ENCODE measurements at regions not wholly inside any gene's neighbourhood (a gene's known extent, or its start where the extent isn't known, plus 50 kb on each side); places are given as distances from the start of the nearest gene placed in this dataset.

- WGBS, 2 experiments (ENCODE audit: low coverage in 1 of 2, low lambda C conversion rate in 2 of 2, missing lambda C conversion rate in 2 of 2): 82 to 84% methylated on average over 10 of the region's 10 CpGs
- TF ChIP-seq EZH2 (IDR thresholded peaks at IDR 0.05; ENCODE audit: insufficient read depth, poor library complexity, severe bottlenecking): no peak
- no peak for TF ChIP-seq EZH2phosphoT487 (IDR thresholded peaks at IDR 0.05; ENCODE audit: insufficient read depth, low read depth)
- H3K4me3 ChIP-seq: no peak overlapping the region
- H3K9me2 ChIP-seq (ENCODE audit: insufficient read depth): no peaks in the 10 kb centered on the region
- H3K36me3 ChIP-seq (ENCODE audit: low read depth): no peaks in the 10 kb centered on the region
- H3K9ac ChIP-seq: no peak overlapping the region
- H3K79me2 ChIP-seq (ENCODE audit: insufficient read depth): no peaks in the 10 kb centered on the region
- no peak overlapping the region for H3K27ac ChIP-seq
- no peaks in the 10 kb centered on the region for H3K27me3 ChIP-seq (replicated peaks; ENCODE audit: insufficient read depth)
- in situ Hi-C loops (cut with MboI): no loop called here
- no peak for DNase-seq
- H3K4me2 ChIP-seq (ENCODE audit: unreplicated experiment): no peak overlapping the region
- no peaks in the 10 kb centered on the region for H3K9me3 ChIP-seq (ENCODE audit: low read depth)
- no peaks in the 10 kb centered on the region for H4K20me1 ChIP-seq (ENCODE audit: insufficient read depth)
- H3F3A ChIP-seq (ENCODE audit: insufficient read depth): 0 out of 2 replicates have a peak, but pooled peaks cover 6% of the 10 kb centered on the region
- no peak overlapping the region for H2AFZ ChIP-seq
- H3K4me1 ChIP-seq (ENCODE audit: insufficient read depth): 0 out of 2 replicates have a peak, but pooled peaks cover 7% of the 10 kb centered on the region
These were observed 378.5 kb upstream of the ID2 start for GRCh38 chr2:8303322-8303832.

GRCh38 chr2:8304821-8305766 lies 376.8 kb upstream of the ID2 start:
- H3K9me3 ChIP-seq (ENCODE audit: low read depth): no peaks in the 10 kb centered on the region
- 0 out of 2 replicates have a peak, but pooled peaks cover 7% of the 10 kb centered on the region for H3K4me1 ChIP-seq (ENCODE audit: insufficient read depth)
- no peak overlapping the region for H3K4me3 ChIP-seq
- no peaks in the 10 kb centered on the region for H3K79me2 ChIP-seq (ENCODE audit: insufficient read depth)
- no peak for TF ChIP-seq EZH2phosphoT487 (IDR thresholded peaks at IDR 0.05; ENCODE audit: insufficient read depth, low read depth)
- no peak for TF ChIP-seq EZH2 (IDR thresholded peaks at IDR 0.05; ENCODE audit: insufficient read depth, poor library complexity, severe bottlenecking)
- no peaks in the 10 kb centered on the region for H3K9me2 ChIP-seq (ENCODE audit: insufficient read depth)
- in situ Hi-C loops (cut with MboI): no loop called here
- no peak overlapping the region for H3K27ac ChIP-seq
- H3K36me3 ChIP-seq (ENCODE audit: low read depth): no peaks in the 10 kb centered on the region
- no peaks in the 10 kb centered on the region for H3K27me3 ChIP-seq (replicated peaks; ENCODE audit: insufficient read depth)
- DNase-seq: no peak
- 0 out of 2 replicates have a peak, but pooled peaks cover 6% of the 10 kb centered on the region for H3F3A ChIP-seq (ENCODE audit: insufficient read depth)
- no peak overlapping the region for H2AFZ ChIP-seq
- H3K9ac ChIP-seq: no peak overlapping the region
- H3K4me2 ChIP-seq (ENCODE audit: unreplicated experiment): no peak overlapping the region
- WGBS, 2 experiments (ENCODE audit: low coverage in 1 of 2, low lambda C conversion rate in 2 of 2, missing lambda C conversion rate in 2 of 2): 92% methylated on average over 18 of the region's 18 CpGs
- no peaks in the 10 kb centered on the region for H4K20me1 ChIP-seq (ENCODE audit: insufficient read depth)

- TF ChIP-seq EZH2 (IDR thresholded peaks at IDR 0.05; ENCODE audit: insufficient read depth, poor library complexity, severe bottlenecking) (no peak), EZH2phosphoT487 (IDR thresholded peaks at IDR 0.05; ENCODE audit: insufficient read depth, low read depth) (no peak)
These were observed 375.1 kb upstream of the ID2 start for GRCh38 chr2:8306530-8307351.

GRCh38 chr2:8307606-8308180 lies 374.2 kb upstream of the ID2 start:
- Histone ChIP-seq H3K27me3 (replicated peaks; ENCODE audit: insufficient read depth) (no peaks in the 10 kb centered on the region), H3K4me1 (ENCODE audit: insufficient read depth) (no peaks in the 10 kb centered on the region), H2AFZ (no peak overlapping the region), H3K4me2 (ENCODE audit: unreplicated experiment) (no peak overlapping the region), H3K9me3 (ENCODE audit: low read depth) (no peaks in the 10 kb centered on the region), H3K79me2 (ENCODE audit: insufficient read depth) (no peaks in the 10 kb centered on the region), H3K4me3 (no peak overlapping the region), H3K9ac (no peak overlapping the region), H3K36me3 (ENCODE audit: low read depth) (no peaks in the 10 kb centered on the region), H3F3A (ENCODE audit: insufficient read depth) (no peaks in the 10 kb centered on the region), H4K20me1 (ENCODE audit: insufficient read depth) (no peaks in the 10 kb centered on the region), H3K27ac (no peak overlapping the region), H3K9me2 (ENCODE audit: insufficient read depth) (no peaks in the 10 kb centered on the region)
- in situ Hi-C loops (cut with MboI): no loop called here
- TF ChIP-seq EZH2phosphoT487 (IDR thresholded peaks at IDR 0.05; ENCODE audit: insufficient read depth, low read depth) (no peak), EZH2 (IDR thresholded peaks at IDR 0.05; ENCODE audit: insufficient read depth, poor library complexity, severe bottlenecking) (no peak)
- DNase-seq: peak; percentile 28
- WGBS, 2 experiments (ENCODE audit: low coverage in 1 of 2, low lambda C conversion rate in 2 of 2, missing lambda C conversion rate in 2 of 2): 88 to 93% methylated on average over 7 of the region's 7 CpGs

More at GRCh38 chr2:8306530-8307351, 375.1 kb upstream of the ID2 start:
- no peak overlapping the region for H3K9ac ChIP-seq
- H3F3A ChIP-seq (ENCODE audit: insufficient read depth): 0 out of 2 replicates have a peak, but pooled peaks cover 2% of the 10 kb centered on the region
- no peak overlapping the region for H3K27ac ChIP-seq
- no peaks in the 10 kb centered on the region for H3K36me3 ChIP-seq (ENCODE audit: low read depth)
- no peak overlapping the region for H2AFZ ChIP-seq
- H3K4me2 ChIP-seq (ENCODE audit: unreplicated experiment): no peak overlapping the region
- 0 out of 2 replicates have a peak, but pooled peaks cover 6% of the 10 kb centered on the region for H3K4me1 ChIP-seq (ENCODE audit: insufficient read depth)
- H3K9me3 ChIP-seq (ENCODE audit: low read depth): no peaks in the 10 kb centered on the region
- no peaks in the 10 kb centered on the region for H3K79me2 ChIP-seq (ENCODE audit: insufficient read depth)
- 73 to 77% methylated on average over 7 of the region's 7 CpGs for WGBS, 2 experiments (ENCODE audit: low coverage in 1 of 2, low lambda C conversion rate in 2 of 2, missing lambda C conversion rate in 2 of 2)
- in situ Hi-C loops (cut with MboI): no loop called here
- H3K9me2 ChIP-seq (ENCODE audit: insufficient read depth): no peaks in the 10 kb centered on the region
- peak; percentile 23 for DNase-seq
- H4K20me1 ChIP-seq (ENCODE audit: insufficient read depth): no peaks in the 10 kb centered on the region
- H3K27me3 ChIP-seq (replicated peaks; ENCODE audit: insufficient read depth): no peaks in the 10 kb centered on the region
- H3K4me3 ChIP-seq: no peak overlapping the region

Data from GM23248 (cell line).